Adrenal gland (tissue), 5 donors: ENCODE measurements at regions not wholly inside any gene's neighbourhood (a gene's known extent, or its start where the extent isn't known, plus 50 kb on each side); places are given as distances from the start of the nearest gene placed in this dataset.

Experiments
- CTCF ChIP-seq, 6 experiments: fragments of 450-650 bp in 4 of 6; fragments of 200-600 bp in 2 of 6; sonication (generic) in 1 of 6; IDR thresholded peaks; 1 replicate in 5 of 6; 2 replicates in 1 of 6; pipeline versions ENCODE4 v1.5.1 to v1.8.0; 2016 to 2021; ENCODE audit warnings: antibody characterized with exemption in 6 of 6, mild to moderate bottlenecking in 2 of 6, moderate library complexity in 1 of 6
- POLR2A ChIP-seq, 2 donors: fragments of 450-650 bp; IDR thresholded peaks; one replicate each; pipeline ENCODE4 v1.6.1; 2017; ENCODE audit warnings: antibody characterized with exemption in 2 of 2, mild to moderate bottlenecking in 2 of 2, moderate library complexity in 1 of 2
- donor health status: DM: no; HTN: no; CAD: no.

GRCh38 chr3:43856351-43856750 is 165.6 kb downstream of the ABHD5 start:
- no peak for TF ChIP-seq CTCF (IDR thresholded peaks at IDR 0.05)
- no peak for TF ChIP-seq POLR2A (IDR thresholded peaks at IDR 0.05)
